ENCODE measurements at regions not wholly inside any gene's neighbourhood (a gene's known extent, or its start where the extent isn't known, plus 50 kb on each side); places are given as distances from the start of the nearest gene placed in this dataset.

GRCh38 chr11:119800619-119801018 lies 71.6 kb upstream of the NECTIN1 start:
- ATAC-seq (no peak), DNase-seq (no peak)
- TF ChIP-seq CTCF (IDR thresholded peaks at IDR 0.05) = no peak
- peaks cover 0 to 10% (median 0%) of the 10 kb centered on the region in 7 donors for H3K27me3 ChIP-seq
- intact Hi-C loops (cut with DNase I) = no loop called here
- no peak overlapping the region for H3K27ac ChIP-seq
- no peaks in the 10 kb centered on the region for H3K4me1 ChIP-seq
- 94 to 97% methylated on average over 5 of the region's 5 CpGs for WGBS, 2 donors
- H3K9me3 ChIP-seq = no peaks in the 10 kb centered on the region
- no peak overlapping the region for H3K4me3 ChIP-seq
- H3K36me3 ChIP-seq = no peaks in the 10 kb centered on the region

GRCh38 chr11:119800171-119800570 lies 71.2 kb upstream of the NECTIN1 start:
- TF ChIP-seq CTCF (IDR thresholded peaks at IDR 0.05) = no peak
- Histone ChIP-seq H3K36me3 (no peaks in the 10 kb centered on the region), H3K27me3 (peaks cover 0 to 10% (median 0%) of the 10 kb centered on the region in 7 donors), H3K4me1 (no peaks in the 10 kb centered on the region), H3K27ac (no peak overlapping the region), H3K4me3 (no peak overlapping the region), H3K9me3 (no peaks in the 10 kb centered on the region)
- WGBS, 2 donors = 91 to 97% methylated on average over 2 of the region's 2 CpGs
- ATAC-seq (no peak), DNase-seq (no peak)
- intact Hi-C loops (cut with DNase I) = no loop called here

- no peak for DNase-seq
- Histone ChIP-seq H3K4me3 (no peak overlapping the region), H3K9me3 (no peaks in the 10 kb centered on the region), H3K27me3 (peaks cover 0 to 13% (median 0%) of the 10 kb centered on the region in 7 donors), H3K36me3 (no peaks in the 10 kb centered on the region), H3K27ac (no peak overlapping the region), H3K4me1 (no peaks in the 10 kb centered on the region)
- intact Hi-C loops (cut with DNase I) = no loop called here
- ATAC-seq = no peak
- WGBS, 2 donors = 74 to 78% methylated on average over 3 of the region's 3 CpGs
- no peak for TF ChIP-seq CTCF (IDR thresholded peaks at IDR 0.05)
Observed at GRCh38 chr11:119798656-119799055, 69.7 kb upstream of the NECTIN1 start.

- H3K4me1 ChIP-seq = no peaks in the 10 kb centered on the region
- DNase-seq = no peak
- H3K9me3 ChIP-seq = no peaks in the 10 kb centered on the region
- peaks cover 0 to 18% (median 0%) of the 10 kb centered on the region in 7 donors for H3K27me3 ChIP-seq
- WGBS, 2 donors = 72 to 80% methylated on average over 4 of the region's 4 CpGs
- H3K27ac ChIP-seq = no peak overlapping the region
- intact Hi-C loops (cut with DNase I) = no loop called here
- no peaks in the 10 kb centered on the region for H3K36me3 ChIP-seq
- no peak for ATAC-seq
- no peak overlapping the region for H3K4me3 ChIP-seq
- no peak for TF ChIP-seq CTCF (IDR thresholded peaks at IDR 0.05)
Observed at GRCh38 chr11:119797736-119798135, 68.7 kb upstream of the NECTIN1 start.

All from heart right ventricle (tissue), 16 donors.